ENCODE measurements at regions not wholly inside any gene's neighbourhood (a gene's known extent, or its start where the extent isn't known, plus 50 kb on each side); places are given as distances from the start of the nearest gene placed in this dataset.
"Not testable (repeated sequence)": the region's sequence is repeated elsewhere in the genome, so short reads cannot be mapped to it uniquely, and the experiment has no call there.

DNA sequence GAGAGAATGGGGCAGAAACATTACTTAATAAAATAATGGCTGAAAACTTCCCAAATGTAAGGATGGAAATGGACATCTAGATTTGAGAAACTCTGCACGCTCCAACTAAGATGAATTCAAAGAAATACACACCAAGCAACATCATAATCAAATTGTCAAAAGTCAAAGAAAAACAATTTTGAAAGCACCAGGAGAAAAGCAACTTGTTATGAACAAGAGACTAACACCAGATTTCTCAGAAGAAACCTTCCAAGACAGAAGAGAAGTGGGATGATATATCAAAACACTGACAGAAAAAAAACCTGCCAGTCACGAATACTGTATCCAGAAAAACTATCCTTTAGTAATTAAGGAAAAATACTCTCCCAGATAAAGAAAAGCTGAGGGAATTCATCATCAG is 208.6 kb upstream of the SAMSN1 start:
- DNase-seq (ENCODE audit: low read depth) = no peak

DNA sequence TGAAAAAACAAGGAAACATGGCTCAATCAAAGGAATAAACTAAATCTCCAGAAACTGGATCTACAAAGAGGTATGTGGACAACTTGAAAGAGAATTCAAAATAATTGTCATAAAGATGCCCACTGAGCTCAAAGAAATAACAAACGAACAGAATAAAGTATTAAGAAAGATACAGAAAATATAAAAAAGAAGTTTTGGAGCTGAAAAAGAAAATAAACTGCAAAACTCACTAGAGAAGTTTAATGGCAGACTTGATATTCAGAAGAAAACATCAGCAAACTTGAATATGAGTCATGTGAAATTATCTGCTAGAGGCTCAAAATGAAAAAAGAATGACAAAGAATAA is 208.1 kb upstream of the SAMSN1 start:
- no peak for DNase-seq (ENCODE audit: low read depth)

DNA sequence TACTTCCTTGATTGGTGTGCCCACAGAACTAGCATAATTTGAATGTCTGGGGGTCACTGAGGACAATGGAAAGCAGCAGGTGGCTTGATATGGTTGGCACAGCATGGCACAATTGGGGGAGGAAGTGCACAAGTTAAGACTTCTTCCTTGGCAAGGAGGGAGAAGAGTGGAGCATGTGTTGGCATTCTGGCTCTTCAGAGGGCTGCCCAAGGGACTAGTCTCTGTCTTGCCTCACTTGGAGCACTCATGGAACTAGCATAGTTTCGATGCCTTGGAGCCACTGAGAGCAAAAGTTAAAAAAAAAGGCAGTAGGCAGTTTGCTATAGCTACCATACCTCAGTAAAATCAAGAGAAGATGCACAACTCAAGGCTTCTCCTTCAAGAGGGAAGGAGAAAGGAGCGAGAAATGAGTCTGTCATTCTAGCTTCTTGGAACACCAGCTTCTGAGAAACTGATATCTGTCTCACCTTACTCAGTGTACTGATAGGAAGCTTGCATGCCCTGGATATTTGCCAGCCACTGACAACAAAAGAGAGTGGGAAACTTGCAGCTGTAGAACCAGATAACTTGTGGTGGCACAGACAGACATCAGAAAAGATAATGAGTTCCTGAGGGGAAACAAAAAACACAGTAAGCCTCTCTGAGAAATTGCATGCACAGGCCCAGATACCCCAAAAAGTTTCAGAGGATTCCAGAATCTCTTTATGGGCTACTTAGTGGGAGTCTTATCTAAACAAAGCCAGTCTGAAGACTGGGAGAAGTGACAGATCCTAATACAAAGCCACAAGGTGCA is 207.5 kb upstream of the SAMSN1 start:
- no peak for DNase-seq (ENCODE audit: low read depth)

DNA sequence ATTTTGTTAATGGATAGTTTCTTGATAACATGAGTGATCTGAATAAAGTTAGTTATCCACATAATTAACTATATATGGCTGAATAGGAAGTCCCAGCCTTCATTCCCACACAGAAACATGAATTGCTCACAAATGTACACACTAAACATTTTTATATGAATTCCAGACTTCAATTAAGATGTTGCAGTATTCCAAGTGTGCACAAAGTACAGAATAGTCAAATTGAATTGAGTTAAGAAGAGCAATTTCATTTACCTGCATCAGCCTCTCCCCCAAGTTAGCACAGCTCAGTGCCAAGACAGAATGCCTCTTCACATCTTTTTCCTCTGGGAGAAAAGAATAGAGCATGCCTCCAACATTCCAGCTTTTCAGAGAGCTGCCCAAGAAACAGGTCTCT is 207.0 kb upstream of the SAMSN1 start:
- DNase-seq (ENCODE audit: low read depth) = no peak

DNA sequence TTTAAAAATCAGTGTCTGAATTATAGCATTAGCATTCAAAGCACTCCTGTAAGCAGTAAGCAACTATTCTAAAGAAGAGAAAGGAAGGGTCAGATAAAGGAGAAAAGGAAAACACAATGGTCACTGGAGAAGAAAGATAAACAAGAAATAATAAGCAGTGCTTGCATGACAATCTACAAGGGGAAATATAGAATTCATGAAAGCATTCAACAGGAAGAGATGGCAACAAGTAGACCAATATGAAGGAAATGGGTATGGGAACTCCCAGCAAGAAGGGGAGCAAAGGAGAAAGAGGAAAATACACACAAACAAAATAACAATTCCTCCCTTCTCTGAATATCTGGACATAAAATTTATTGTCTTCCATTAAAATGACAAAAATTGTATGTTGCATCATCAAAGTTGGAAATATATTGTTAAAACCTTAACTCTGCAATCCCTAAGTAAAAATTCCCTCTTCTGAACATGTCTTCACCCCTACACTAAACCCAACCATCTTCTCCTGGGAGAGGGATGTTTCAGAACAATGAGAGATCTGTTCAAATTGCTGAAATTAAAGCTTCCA is 206.3 kb upstream of the SAMSN1 start:
- no peak for DNase-seq (ENCODE audit: low read depth)

DNA sequence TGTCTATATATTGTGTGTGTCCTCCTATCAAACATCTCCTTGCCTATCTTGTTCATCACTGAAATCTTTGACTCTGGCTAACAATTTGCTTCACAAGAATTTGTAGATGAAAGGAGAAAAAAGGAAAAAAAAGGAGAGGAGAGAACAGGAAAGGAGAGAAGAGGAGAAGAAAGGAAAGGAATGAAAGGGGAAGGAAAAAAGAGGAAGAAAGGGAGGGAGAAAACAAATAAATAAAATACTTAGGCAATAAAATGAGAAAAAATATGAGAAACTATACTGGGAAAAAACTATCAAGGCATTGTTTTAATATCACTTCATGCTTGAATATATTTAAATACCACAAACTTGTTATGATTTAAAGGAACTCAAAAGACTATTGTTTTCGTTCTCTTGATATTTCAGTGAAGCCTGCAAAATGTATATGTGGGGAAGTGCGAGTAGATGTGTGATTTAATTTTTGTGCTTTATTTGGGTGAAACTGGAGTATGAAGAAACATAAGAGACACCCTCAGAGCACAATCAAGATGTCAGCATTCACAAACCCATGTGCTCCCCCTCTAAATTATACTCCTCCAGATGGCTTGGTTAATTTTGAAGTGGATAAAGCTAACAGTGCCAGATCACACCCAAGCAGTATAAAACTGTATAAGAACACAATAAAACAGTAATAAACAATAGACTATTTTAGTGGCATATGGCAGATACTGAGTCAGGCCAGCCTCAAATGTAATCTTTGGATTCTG is 205.7 kb upstream of the SAMSN1 start:
- no peak for DNase-seq (ENCODE audit: low read depth)

DNA sequence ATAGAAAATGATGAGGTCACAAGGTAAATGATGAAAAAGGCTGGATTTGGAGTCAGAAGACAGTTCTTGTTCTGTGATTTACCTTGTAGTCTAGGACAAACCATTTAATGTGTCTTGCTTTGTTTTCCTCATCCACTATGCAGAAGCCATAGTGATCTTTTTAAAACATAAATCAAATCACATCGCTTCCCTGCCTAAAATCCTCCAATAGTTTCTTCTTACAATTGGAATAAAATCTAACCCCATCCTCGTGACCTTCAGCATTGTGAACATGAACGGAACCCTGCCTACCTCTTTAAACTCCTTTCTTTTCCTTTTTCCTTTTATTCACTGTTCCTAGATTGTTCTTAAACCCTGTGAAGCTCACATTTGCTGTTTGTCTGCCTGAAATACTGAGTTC is 204.9 kb upstream of the SAMSN1 start:
- DNase-seq (ENCODE audit: low read depth) = no peak

DNA sequence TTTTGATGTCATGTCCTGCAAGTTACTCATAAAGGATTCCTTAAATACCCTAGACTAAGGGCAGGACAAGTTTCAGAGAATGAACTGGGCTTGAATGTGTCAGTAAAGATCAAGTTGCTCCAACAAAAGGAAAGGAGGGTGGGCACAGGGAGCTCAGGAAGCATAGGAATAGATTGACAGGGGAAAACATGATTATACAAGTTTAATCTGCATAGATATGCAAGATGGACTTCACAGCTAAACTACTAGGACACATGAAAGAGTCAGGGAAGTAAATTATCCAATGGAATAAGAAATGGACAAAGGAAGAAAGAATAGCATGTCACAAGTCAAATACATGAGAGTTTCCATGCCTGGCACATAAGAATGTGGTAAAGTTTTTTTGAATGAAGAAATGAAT is 203.9 kb upstream of the SAMSN1 start:
- no peak for DNase-seq (ENCODE audit: low read depth)

DNA sequence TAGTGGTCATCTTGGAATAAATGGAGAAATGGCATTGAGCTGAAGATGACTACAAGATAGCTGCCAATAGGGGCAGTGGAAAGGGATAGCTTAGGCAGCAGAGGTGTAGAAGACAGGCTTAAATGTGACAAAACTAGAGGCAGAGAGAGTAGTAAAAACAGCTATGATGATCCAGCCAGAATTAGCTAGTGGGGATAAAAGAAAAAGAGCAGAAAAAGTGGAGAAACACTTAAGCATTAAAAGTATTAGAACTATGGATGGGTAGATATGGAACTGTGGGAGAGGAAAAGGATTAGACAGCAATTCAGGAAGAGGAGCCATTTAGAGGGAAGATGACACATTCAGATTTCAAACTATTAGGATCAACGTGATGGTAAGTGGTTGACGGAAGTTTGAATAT is 202.5 kb upstream of the SAMSN1 start:
- no peak for DNase-seq (ENCODE audit: low read depth)

DNA sequence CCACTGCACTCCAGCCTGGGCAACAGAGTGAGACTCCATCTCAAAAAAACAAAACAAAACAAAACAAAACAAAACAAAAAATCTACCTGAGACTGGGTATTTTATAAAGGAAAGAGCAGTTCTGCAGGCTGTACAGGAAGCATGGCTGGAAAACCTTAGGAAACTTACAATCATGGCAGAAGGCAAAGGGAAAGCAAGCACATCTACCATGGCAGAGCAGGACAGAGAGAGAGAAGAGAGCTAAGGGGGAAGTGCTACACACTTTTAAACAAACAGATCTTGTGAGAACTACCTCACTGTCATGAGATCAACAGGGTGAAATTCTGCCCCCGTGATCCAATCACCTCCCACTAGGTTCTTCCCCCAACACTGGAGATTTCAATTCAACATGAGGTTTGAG is 198.3 kb upstream of the SAMSN1 start:
- no peak for DNase-seq (ENCODE audit: low read depth)

DNA sequence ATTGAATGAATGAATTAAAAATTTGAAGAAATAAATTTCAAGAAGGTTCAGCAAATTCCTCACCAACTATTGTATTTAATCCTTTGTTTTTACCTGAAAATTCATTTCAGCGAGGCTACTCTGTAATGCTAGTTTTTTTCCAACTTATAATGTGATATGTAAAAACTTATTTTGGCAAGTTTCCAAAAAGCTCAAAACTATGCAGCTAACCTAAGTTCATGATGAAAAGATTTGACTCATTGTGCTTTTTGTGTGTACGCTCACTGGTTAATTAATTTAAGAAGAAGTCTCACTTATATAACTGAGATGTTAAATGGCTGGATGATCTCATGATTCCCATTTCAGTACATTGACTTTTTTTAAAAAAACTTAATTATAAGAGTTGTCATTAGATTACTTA is 196.0 kb upstream of the SAMSN1 start:
- no peak for DNase-seq (ENCODE audit: low read depth)

DNA sequence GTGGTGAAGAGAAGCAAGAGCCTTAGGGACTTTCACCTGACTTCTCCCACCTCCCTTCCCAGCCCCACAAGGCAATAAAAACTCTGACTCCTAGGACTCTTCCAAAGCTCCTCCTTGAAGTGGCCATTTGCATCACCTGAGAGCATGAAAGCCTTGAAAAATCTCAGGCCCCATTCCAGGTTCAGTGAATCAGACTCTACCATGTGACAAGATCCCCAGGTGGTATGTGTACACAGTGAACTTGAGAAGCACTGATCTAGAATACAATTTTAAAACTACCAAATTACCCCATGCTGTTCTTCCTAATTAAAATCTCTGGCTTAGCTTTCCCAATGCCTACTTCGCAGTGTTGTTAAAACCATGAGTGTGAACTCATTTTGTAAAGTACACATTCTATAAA is 195.1 kb upstream of the SAMSN1 start:
- no peak for DNase-seq (ENCODE audit: low read depth)

DNA sequence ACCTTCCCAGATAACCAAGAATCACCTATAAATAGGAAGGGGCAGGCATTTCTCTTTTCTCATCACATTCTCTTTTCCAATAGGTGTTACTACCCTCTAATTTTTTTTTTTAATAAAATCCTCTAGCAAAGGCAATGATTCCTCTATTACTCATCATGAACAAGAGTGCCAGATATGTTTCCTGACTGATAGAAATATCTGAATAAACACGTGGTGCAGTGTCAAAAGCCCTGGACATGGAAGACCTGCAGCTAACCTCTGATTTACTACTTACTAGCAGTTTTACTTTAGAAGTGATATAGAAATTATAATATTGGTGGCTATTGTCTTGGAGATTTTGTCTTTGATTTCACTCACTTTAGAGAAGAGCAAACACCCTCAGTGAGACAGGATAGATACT is 194.6 kb upstream of the SAMSN1 start:
- no peak for DNase-seq (ENCODE audit: low read depth)

DNA sequence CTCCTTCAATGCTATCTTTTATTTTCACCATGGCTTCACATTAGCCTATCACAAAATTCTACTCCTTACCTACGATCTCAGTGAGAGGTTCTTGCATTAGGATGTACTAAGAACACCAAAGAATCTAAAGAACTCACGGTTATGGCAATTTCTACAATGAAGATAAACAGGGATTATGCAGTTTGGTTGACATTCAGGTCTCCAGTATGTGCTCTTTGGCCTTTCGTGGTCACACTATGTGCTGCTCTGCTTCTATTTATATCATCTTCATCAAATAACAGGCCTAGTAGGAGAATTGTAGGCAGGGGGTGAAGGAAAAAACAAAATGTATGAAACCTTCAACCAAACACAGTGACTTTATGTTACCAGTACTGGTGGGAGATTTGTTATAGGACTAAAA is 194.0 kb upstream of the SAMSN1 start:
- DNase-seq (ENCODE audit: low read depth) = no peak

DNA sequence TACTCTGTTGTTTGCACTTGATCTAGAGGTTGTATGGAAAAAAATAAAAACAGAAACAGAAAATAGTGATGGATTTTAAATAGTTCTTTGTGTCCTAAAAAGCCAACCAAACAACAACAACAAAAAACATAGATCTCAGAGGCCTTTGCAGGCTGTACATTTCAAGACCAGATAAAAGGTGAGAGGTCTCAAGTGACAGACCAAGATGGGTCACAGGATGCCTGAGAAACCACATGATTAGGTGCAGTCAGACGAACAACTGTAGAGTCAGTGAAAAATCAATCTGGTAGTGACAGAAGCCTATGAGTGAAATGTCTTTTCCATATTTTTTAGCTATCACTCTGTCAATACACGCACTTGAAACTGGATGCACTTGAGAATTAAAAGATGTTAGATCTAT is 193.5 kb upstream of the SAMSN1 start:
- no peak for DNase-seq (ENCODE audit: low read depth)

DNA sequence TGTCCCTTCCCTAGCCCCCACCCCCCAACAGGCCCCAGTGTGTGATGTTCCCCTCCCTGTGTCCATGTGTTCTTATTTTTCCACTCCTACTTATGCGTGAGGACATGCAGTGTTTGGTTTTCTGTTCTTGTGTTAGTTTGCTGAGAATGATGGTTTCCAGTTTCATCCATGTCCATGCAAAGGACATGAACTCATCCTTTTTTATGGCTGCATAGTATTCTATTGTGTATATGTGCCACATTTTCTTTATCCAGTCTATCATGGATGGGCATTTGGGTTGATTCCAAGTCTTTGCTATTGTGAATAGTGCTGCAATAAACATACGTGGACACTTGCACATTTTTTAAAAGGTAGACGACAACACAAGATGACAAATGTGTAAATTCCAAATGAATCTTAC is 192.5 kb upstream of the SAMSN1 start:
- not testable (repeated sequence) for DNase-seq (ENCODE audit: low read depth)

DNA sequence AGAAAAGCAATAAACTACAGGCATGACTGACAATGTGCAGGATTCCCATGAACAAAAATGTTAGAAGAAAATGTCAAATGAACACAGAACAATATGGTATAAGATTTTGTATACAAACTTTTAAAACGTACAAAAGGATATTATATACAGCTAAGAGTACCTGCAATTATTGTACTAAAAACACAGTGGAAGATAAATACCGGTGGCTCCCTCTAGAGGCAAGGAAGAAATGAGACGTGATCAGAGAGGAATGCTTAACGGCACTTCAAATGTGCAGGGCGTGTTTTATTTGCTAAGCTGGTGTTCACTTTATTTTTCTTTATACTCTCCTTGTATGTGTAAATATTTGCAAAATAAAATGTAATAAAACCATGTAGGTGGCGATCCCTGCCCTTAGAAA is 191.8 kb upstream of the SAMSN1 start:
- DNase-seq (ENCODE audit: low read depth) = peak; percentile 9

DNA sequence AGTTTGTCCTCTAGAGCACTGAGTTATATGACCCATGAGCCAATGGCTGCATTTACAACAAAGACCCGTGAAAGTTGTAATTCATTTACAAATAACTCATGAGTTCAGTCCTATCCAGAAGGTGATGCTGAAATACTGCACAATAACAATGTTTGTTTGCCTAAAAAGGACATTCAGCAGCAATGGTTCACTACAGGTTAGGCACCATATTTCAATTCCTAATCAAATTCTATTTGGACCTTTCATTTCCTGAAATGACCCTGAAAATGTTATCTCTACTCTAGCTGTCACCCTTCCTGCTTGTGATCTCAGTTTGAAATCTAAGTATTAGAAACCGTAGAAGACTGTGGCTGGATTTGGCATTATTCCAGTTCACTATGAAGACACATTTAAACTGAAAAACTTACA is 191.2 kb upstream of the SAMSN1 start:
- DNase-seq (ENCODE audit: low read depth) = no peak

DNA sequence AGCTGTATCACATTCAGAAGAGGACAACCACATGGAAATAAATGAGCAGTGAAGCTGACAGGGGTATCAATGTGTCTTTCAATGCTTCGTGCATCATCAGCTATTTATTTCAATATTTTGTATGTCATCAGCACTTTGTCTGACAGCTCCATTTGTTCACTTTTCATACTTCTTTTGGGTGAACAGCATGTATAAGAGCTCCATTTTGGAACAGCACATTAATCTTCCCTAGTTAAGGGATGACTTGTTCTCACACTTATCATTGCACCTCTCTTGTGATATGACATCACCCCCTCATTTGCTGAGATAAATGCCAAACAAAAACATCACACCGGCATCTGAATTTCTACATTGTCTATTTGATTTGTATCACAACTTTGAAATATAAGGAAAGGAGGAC is 190.6 kb upstream of the SAMSN1 start:
- DNase-seq (ENCODE audit: low read depth) = no peak

DNA sequence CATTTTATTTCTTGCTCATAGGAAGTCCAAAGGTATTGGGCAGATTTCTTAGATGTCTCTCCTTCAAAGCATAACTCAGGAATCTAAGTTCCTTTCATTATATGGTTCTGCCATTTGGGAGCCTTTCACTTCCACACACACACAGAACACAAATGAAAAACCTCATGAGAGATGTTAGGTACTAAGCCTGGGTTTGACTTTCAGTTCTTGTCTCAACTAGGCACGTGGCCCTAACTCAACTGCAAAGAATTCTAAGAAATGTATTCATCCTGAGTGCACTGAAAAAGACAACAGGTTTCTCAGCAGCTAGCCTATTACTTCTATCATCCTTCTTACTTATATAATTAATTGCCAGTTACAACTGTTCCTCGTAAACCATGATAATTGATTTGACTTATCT is 190.0 kb upstream of the SAMSN1 start:
- no peak for DNase-seq (ENCODE audit: low read depth)

DNA sequence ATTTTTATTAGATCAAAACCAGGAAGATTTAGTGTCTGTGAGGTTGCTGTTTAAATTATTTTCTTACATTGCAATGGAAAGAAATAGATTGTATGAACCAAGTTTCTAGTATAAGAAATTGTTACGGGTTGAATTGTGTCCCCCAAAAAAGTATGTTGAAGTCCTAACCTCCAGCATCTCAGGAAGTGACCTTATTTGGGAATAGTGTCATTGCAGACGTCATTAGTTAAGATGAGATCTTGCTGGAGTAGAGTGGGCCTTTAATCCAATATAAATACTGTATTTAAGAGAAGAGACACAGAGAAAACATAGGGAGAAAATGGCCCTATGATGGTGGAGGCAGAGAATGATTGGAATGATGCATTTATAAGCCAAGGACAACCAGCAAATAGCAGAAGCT is 188.7 kb upstream of the SAMSN1 start:
- no peak for DNase-seq (ENCODE audit: low read depth)

DNA sequence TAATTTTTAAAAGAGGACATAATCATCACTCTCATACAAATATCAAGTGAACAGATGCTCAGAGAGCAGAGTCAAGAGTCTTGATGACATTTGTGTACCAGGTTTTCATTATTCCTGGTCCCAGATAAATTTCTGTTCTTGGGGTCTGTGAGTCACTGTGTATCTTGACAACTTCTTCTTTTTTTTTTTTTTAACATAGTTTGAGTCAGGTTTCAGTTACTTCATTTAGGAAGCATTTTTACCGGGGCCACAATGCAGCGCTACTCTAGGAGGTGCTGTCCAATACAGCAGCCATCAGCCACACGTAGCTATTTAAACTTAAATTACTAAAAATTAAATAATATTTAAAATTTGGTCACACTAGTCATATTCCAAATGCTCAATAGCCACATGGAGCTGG is 188.1 kb upstream of the SAMSN1 start:
- peak; percentile 4 for DNase-seq (ENCODE audit: low read depth)

DNA sequence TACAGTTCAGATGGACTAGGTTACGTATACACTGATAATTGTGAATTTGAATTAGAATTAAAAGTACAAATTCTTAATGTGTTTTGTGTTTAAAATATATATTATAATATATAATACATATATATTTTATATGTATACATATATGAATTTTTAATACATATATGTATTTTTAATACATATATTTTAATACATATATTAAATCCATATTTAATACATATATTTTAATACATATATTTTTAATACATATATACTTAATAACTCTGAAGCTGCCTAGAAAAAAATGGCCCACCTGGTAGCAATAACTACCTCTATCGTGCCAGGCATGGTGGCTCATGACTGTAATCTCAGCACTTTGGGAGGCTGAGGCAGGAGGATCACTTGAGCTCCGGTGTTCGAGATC is 179.1 kb upstream of the SAMSN1 start:
- no peak for DNase-seq (ENCODE audit: low read depth)

Data from HT1080 (cell line).